BE2C (cell line): ENCODE measurements at regions not wholly inside any gene's neighbourhood (a gene's known extent, or its start where the extent isn't known, plus 50 kb on each side); places are given as distances from the start of the nearest gene placed in this dataset.
"Not testable (repeated sequence)": the region's sequence is repeated elsewhere in the genome, so short reads cannot be mapped to it uniquely, and the experiment has no call there.

Experiments
- DNase-seq: peaks from one replicate; pipeline ENCODE4 v3.0.0-alpha.2; 2020
- H3K27me3 ChIP-seq: fragments of 250-450 bp; sonication (Bioruptor Pico); 2 replicates; pipeline ENCODE4 v1.5.1; 2020; ENCODE audit warnings: mild to moderate bottlenecking
- H3K36me3 ChIP-seq: fragments of 250-450 bp; sonication (Bioruptor Pico); 2 replicates; pipeline ENCODE4 v1.5.1; 2020; ENCODE audit warnings: mild to moderate bottlenecking
- H3K4me1 ChIP-seq: fragments of 250-450 bp; sonication (Bioruptor Pico); 2 replicates; pipeline ENCODE4 v1.5.1; 2020
- H3K4me3 ChIP-seq: 2 replicates; pipeline ENCODE4 v1.5.1; 2011; ENCODE audit warnings: low read depth, low read length
- H3K9me3 ChIP-seq: fragments of 250-450 bp; sonication (Bioruptor Pico); 2 replicates; pipeline ENCODE4 v1.5.1; 2020
- CTCF ChIP-seq: IDR thresholded peaks from 2 replicates; pipeline ENCODE4 v1.5.1; 2012; ENCODE audit warnings: mild to moderate bottlenecking, low read depth, low read length

DNA sequence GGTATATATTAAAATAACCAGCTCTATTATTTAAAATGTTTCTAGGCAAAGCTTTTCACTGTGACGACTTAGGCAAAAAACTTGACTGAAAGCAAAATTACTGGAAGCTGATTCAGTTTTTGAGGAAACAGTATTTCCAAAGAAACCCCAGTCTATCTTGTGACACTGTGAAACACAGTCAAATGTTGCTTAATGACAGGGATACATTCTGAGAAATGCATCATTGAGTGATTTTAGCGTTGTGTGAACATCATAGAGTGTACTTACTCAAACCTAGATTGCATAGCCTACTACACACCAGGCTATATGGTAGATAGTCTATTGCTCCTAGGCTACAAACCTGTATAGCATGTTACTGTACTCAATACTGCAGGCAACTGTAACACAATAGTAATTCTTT is 116.9 kb upstream of the KCNK1 start:
- DNase-seq, result no peak
- Histone ChIP-seq H3K4me3 (no peak overlapping the region), H3K27me3 (no peaks in the 10 kb centered on the region), H3K4me1 (no peaks in the 10 kb centered on the region), H3K36me3 (no peaks in the 10 kb centered on the region), H3K9me3 (no peaks in the 10 kb centered on the region)
- no peak for TF ChIP-seq CTCF

DNA sequence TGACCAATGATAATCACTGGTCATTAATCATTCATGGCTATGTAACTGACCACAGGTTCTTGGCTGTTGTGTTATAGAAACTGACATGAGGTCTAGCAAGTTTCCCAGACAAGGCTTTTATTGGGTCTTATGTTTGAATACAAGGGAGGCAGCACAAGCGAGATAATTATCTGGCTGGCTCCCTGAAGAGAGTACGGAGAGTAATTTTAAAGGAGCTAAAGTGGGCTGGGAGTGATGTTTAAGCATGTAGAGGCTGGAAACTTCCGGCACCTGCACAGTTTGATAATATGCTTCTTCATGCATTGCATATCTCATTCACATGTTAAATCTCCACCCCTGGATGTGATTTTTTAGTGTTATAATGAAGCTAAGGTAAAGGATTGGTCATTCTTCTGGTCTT is 116.2 kb upstream of the KCNK1 start:
- no peak for DNase-seq
- TF ChIP-seq CTCF, result no peak
- Histone ChIP-seq H3K27me3 (no peaks in the 10 kb centered on the region), H3K4me1 (no peaks in the 10 kb centered on the region), H3K36me3 (no peaks in the 10 kb centered on the region), H3K4me3 (no peak overlapping the region), H3K9me3 (no peaks in the 10 kb centered on the region)

GRCh38 chr1:233500106-233500505 is 113.8 kb upstream of the KCNK1 start:
- no peaks in the 10 kb centered on the region for H3K27me3 ChIP-seq
- no peaks in the 10 kb centered on the region for H3K4me1 ChIP-seq
- no peak overlapping the region for H3K4me3 ChIP-seq
- no peaks in the 10 kb centered on the region for H3K36me3 ChIP-seq
- no peak for DNase-seq
- TF ChIP-seq CTCF, result no peak
- H3K9me3 ChIP-seq, result no peaks in the 10 kb centered on the region

DNA sequence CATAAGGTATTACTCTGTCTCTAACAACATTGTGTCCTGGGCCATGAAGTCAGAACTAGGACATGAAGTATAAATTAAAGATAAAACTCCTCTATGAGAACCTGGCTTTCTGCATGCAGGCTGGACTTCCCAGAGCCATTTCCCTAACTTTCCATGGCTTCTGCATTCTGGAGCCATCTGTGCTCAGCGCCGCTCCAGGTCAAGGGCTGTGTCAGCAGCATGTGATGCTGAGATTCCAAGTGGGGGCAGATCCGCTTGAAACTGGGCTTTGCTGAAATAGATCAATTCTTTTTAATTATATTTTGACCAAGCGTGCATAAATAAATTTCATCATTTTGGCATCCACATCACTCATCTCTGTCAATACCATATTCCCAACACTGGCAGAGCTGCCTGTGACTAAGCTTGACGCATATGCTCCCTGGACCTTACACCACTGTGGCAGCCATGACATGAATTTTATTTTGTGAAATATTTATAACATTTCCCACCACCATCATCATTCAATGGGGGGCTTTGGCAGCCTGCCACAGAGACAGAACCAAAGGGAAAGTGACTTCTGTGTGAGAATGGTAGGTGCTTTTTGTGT is 110.4 kb upstream of the KCNK1 start:
- no peaks in the 10 kb centered on the region; the same call in 1 of the 2 replicates for H3K9me3 ChIP-seq
- DNase-seq, result no peak
- H3K27me3 ChIP-seq, result no peaks in the 10 kb centered on the region
- H3K4me1 ChIP-seq, result no peaks in the 10 kb centered on the region
- H3K4me3 ChIP-seq, result no peak overlapping the region
- H3K36me3 ChIP-seq, result no peaks in the 10 kb centered on the region
- TF ChIP-seq CTCF, result no peak

DNA sequence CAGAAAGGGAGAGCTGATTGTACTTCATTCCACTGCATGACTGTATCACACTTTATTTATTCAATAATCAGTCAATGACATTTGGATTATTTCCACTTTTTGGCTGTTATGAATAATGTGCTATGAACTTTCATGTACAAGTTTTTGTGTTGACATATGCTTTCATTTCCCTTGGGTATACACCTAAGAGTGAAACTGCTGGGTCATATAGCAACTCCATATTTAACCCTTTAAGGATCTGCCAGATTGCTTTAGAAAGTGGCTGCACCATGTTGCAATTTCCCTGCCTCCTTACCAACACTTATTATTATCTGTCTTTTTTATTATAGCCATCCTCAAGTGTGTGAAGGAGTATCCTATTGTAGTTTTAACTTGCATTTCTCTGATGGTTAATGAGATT is 108.8 kb upstream of the KCNK1 start:
- Histone ChIP-seq H3K4me3 (no peak overlapping the region), H3K27me3 (no peaks in the 10 kb centered on the region), H3K4me1 (no peaks in the 10 kb centered on the region), H3K9me3 (no peaks in the 10 kb centered on the region; the same call in 1 of the 2 replicates), H3K36me3 (no peaks in the 10 kb centered on the region)
- no peak for DNase-seq
- TF ChIP-seq CTCF, result no peak

GRCh38 chr1:233505889-233506288 is 108.0 kb upstream of the KCNK1 start:
- not testable (repeated sequence) for DNase-seq, H3K36me3 ChIP-seq, H3K9me3 ChIP-seq, H3K4me3 ChIP-seq, H3K27me3 ChIP-seq, H3K4me1 ChIP-seq

DNA sequence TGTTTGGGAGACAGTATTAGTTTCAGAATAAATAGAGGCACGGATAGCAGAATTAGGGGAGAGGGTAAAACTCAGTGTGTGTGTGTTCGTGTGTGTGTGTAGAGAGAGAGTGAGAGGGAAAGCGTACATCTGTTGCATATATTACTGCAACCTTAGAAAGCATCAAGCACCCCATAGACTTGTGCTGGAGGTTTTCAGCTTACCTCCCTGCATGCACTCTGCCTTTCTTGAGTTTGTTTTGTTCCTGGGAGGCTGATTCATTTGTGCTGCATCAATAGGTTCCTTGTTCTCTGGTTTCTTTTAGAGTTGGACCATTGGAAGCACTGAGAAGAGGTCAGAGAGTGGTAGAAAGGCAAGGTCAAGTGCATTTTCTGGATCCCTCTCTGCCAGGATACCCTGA is 104.4 kb upstream of the KCNK1 start:
- no peak for DNase-seq
- no peak for TF ChIP-seq CTCF
- Histone ChIP-seq H3K36me3 (no peaks in the 10 kb centered on the region), H3K27me3 (no peaks in the 10 kb centered on the region), H3K9me3 (no peaks in the 10 kb centered on the region; the same call in 1 of the 2 replicates), H3K4me1 (no peaks in the 10 kb centered on the region), H3K4me3 (no peak overlapping the region)
